Left renal pelvis (tissue), 4 donors: ENCODE measurements at regions not wholly inside any gene's neighbourhood (a gene's known extent, or its start where the extent isn't known, plus 50 kb on each side); places are given as distances from the start of the nearest gene placed in this dataset.
A peak's percentile ranks its signal among the peaks of the same experiment; 100 is the strongest.
"Not testable (repeated sequence)": the region's sequence is repeated elsewhere in the genome, so short reads cannot be mapped to it uniquely, and the experiment has no call there.

Source experiments
- DNase-seq, 4 donors: peaks; one replicate each; pipeline ENCODE4 v3.0.0-alpha.2; 2013; ENCODE audit warnings: low read depth in 4 of 4, low spot score in 3 of 4

DNA sequence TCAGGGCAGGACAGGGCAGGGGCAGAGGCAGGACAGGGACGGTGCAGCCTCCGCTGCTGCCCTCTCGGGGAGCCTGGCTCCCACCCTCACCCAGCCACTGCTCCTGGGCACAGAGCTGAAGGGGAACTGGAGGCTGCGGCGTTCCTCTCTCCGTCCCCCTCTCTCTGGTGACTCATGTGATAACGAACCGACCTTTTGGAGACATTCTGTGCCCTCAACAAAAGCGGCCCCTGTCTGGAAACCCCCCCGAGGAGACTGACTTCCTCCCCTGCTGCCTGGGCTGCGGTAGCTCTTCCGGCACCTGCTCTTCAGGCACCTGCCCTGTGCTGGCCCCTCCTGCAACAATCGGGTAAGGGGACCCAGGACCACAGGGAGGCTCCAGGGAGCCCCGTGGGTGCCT is 5419.6 kb upstream of the TPTE start:
- DNase-seq: not testable (repeated sequence)

DNA sequence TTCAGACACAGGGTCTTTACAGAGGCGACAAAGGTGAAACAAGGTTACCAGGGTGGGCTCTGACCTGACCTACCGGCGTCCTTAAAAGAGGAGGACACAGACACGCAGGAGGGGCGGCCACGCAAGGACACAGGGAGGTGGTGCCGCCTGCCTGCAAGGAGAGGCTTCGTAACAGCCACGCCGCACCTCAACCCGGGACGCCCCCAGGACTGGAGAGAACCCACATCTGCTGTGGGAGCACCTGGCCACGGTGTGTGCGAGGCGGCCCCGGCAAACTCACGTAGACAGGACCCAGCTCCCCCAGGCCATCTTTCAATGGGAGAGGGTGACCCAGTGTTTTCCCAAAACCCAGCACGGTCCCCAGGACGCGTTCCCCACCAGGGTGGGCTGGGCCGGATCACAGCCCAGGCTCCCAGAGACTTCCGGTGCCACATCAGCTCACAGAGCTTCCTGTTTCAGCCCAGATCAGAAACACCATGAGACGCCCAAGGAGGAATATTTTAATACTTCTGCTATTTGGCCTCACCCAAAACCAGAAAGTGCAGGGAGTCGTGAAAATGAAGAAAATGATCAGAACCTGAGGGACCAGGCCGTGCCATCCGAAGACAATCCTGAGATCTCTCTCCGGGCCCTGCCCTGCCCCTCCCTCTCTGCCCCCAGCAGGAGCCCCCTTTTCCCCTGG is 5417.4 kb upstream of the TPTE start:
- not testable (repeated sequence) for DNase-seq

DNA sequence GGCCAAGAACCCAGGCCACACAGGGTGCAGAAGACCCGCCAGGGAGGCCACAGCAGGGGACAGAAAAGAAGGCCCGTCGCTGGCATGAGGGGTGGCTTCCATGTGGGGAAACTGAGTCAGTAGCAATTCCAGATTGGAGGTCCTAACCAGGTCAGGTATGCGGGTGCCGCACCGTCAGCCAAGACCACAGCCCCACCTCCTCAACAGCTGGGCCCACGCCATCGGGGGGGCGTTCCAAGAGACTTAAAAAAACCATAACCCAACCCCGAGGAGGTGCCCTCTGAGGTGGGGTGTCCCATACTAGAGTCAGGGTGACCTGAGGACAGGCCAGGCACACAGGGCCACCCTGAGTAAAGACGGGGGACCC is 5416.8 kb upstream of the TPTE start:
- DNase-seq: not testable (repeated sequence)

DNA sequence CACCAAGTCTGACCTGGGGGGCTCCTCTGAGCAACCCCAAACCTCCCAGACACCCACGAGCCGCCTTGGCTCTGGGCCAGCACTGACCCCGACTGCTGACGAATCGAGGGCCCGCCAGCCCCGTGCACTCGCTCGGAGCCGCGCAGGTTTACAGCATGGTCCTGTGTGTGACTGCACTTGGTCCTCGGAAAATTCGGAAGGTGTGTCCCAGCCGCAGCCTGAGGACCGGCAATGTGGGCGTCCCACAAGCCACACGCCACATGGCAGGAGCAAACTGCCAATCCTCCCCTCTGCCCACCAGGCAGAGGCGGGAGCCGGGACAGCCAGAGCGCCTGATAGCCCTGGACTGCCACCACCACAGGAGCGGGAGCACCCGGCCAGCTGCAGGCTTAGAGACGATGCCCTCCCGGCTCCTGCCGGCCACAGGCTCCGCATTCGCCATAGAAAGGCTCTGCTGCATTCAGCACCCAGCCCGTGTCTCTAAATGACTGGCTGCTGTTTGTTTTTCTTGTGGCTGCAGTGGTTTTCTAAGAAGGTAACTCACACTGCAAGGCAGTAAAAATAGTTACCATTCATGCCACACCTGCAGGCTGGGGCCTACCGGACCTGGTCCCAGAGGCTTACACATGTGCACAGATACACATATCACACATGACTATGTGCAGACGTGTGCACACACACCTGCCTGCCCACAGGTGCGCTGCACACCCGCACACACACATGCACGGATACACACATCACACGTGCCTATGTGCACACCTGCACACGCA is 5415.3 kb upstream of the TPTE start:
- not testable (repeated sequence) for DNase-seq

DNA sequence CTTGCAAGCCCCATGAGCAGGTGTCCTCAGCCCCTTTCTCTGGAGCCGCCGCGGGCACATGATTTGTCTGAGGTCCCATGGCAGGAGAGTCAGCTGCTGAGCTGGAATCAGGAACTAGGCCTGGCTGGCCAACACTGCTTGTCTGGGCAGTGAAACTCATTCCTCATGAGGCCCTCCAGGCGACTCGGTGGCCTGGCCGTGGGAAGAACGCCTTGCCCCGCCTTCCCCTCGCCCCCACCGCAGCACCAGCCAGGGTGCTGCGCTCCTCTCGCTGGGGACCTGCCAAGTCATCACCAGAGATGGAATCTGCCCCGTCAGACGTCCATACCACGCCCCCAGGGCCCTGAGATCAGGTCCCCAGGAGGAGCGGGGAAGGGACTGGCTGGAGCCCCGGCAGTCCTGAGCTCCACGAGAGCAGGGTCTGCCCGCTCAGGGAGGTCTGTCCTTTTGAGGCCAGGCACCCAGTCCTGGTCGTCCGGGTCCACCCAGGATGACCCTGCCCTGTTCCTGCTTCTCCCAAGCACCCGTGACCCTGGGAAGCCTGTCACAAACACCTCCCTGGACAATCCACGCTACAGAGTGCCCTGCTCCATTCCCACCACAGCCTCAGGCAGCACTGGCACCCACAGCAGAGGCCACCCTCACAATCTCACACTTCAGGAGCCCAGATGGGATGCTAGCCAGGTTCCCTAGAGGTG is 5414.5 kb upstream of the TPTE start:
- DNase-seq: not testable (repeated sequence)

DNA sequence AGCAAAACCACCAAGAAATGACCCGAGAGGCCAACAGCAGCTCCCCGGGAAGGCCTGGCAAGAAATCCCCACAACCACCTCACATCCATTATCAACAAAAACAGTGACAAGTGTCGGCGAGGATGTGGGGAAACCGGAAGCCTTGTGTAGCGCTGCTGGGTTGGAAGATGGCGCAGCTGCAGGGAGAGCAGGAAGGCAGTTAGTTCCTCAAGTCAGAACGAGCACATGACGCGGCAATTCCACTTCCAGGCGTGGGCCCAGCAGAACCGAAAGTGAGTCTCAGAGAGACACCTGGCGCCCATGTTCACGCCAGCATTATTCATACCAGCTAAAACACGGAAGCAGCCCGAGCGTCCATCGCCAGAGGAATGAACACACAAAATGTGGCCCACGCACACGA is 5413.7 kb upstream of the TPTE start:
- not testable (repeated sequence) for DNase-seq

DNA sequence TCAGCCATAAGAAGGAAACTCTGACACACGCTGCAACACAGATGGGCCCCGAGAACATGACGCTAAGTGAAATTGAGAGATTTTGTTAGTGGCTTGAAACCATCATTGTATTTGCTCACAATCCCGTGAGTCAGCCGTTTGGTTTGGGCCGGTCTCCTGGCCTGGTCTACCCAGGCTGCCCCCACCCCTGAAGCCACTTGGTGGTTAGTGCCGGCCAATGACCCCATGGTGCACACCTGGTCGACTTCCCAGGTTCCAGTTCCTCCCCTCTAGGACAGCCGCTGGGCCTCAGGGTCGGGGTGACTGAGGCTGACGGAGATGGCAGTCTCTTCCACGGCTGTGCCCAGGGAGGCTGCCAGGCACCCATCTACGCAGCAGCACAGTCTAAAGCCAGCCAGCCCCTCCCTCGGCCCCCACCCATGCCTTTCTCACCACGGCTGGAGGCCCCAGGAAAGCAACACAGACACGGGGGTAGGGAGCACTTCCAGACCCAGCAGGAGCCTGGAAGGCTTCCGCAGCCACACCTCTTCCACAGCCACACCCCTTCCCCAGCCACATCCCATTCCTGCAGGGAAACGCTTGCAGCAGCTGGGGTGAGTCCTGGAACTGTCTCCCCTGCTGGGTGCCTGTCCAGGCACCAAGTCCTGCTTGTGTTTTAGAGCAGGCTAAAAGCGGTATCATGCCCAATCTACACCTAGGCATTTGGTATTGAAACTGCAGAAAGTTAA is 5413.2 kb upstream of the TPTE start:
- not testable (repeated sequence) for DNase-seq

DNA sequence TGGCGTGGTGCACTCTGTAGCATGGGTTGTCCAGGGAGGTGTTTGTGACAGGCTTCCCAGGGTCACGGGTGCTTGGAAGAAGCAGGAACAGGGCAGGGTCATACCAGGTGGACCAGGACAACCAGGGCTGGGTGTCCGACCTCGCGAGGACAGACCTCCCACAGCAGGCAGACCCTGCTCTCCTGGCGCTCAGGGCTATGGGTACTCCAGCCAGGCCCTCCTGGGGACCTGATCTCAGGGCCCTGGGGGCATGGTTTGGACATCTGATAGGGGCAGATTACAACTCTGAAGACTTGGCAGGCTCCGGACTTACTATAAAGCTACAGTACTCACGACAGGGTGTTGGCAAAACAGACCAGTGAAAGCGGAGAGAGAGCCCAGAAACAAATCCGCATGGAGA is 5410.2 kb upstream of the TPTE start:
- not testable (repeated sequence) for DNase-seq

DNA sequence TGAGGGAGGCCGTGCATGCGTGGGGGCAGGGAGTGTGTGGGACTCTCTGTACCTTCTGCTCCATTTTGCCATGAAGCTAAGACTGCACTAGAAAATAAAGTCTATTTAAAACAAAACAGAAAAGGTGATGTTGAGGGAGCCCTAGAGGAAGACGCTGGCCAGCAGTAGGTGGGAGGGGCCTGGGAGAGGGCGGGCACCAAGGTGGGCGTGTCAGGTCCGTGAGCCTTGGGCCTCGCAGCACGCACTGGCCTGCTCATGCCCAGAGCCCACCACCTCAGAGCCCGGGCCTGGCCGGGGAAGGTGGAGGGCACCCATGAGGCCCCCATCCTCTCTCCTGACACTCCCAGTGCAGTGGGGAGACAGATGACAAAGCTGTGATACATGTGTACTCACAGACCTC is 5408.3 kb upstream of the TPTE start:
- not testable (repeated sequence) for DNase-seq

DNA sequence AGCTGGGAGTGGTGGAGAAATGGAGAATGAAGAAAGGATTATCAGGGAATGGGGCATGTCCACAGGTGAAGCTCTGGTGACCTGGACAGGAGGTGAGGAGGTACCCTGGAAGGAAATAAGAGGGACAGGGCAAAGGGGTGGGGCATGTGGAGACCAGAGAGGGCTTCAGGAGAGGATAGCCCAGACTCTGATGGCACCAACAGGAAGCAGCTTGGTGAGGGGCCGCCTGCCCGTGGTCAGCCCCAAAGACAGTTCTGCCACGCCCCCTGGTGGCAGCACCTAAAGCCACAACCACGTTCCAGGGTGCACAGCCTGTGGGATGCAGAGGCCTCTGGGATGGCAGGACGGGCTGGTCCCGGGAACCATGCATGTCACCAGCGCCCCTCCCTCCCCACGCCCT is 5406.9 kb upstream of the TPTE start:
- DNase-seq: not testable (repeated sequence)

DNA sequence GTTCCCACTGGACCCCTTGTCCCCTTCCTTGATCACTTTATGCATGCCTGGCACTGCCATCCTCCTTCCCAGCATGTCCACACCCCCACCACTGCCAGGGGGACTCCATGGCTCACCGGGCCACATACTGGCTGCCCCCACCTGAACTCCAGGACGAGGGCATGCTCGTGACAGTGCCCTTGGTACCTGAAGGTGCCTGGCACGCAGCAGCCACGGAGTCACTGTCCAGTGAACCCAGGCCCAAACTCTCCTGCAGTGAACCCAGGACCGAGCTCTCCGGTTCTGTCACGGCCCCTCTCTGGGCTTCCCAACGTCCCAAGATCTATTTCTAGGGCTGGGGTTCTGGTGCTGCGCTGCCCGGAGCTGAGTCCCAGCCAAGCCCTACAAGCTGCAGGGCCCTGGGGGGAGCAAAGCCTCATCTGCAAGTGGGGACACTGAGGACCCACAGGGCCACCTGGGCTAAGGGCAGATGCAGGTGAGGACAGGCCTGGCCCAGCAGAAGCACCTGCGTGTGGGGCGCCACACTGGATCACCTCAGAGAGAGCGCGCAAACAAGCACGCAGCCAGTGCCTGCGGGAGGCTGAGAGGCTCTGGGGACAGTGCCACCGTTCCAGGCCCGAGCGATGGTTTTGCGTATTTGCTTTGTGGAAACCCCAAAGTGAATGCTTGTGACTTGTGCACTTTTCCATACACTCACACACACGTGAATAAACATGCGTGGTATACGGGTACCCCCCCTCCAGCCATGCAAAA is 5406.3 kb upstream of the TPTE start:
- not testable (repeated sequence) for DNase-seq

DNA sequence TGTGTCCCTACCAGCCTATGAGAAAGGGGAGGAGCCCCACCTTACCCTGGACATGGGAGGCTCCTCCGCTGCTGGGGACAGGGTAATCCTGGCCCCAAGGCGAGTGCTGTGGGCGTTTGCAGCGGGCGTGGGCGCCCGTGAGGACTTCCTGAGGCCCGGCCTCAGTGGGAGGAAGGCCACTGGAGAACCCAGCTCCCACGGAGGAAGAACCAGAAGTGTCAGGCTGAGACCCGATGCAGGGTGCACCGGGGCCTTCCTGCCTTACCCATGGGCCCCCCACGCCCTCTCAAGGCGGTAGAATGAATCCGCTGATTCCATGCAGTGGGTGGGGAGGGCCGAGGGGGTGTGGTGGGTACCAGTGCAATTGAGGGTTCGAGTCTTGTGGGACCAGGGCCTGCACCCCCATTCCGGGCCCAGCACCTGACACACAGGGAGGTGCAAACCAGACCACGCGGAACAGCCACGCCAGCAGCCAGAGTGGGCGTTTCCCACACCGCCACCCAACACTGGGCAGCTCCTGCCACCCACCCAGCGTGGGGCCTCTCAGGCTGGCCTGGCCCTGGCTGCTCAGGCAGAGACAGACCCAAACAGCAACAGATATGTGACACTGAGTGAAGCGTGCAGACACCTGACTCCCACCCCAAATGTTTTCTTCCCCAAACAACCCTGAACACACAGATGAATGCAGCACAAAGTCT is 5405.6 kb upstream of the TPTE start:
- not testable (repeated sequence) for DNase-seq

DNA sequence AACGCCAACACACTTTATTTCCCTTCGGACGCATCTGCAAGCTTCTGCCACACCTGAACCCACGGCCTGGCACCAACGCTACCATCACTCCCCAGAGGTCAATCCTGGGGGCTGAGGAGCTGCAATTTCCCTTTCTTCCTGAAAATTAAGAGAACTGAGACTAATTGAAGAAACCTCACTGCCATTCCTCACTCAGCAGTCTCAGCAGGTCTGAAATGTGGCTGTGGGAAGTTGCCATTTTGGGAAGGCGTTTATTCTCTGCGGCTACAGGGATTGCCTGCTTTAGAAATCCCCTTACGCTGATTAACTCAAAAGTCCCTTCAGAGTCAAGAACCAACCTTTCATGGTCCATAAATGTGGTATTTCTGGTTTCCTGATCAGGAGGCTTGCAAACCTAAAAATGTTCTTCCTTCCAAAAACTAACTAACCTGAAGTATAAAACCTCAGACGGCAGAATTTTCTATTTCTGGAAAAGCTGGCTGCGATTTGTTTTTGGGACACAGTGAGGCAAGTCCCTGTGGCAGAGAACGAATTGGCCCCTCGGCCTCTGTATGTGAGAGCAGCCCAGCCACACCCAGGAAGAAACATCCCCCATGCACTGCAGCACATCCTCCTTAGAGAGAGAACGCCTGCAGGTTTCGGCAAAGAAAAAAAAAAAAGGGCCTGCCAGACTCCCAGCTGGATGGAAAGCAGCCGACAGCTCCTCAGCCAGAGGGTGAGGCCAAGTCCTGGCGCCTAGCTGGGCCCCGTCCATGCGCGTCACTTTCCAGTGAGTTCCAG is 5404.8 kb upstream of the TPTE start:
- not testable (repeated sequence) for DNase-seq

DNA sequence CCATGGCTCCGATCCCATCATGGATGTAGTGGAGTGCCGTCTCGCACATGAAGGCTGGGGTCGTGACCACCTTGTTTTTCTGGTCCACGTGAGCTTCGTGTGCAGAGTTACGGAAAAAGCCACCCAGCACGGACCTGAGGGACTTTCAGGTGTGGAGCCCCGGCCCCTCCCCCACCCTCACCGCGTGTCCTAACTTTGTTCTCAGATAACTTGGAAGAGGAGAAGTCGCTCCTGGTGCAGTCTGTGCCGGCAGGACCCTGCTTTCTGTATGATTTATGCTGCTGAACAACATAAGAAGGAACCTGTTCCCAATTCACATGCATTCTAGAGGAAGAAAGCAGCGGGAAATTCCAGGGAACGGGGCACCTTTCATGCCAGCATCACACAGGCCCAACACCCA is 5404.2 kb upstream of the TPTE start:
- not testable (repeated sequence) for DNase-seq

DNA sequence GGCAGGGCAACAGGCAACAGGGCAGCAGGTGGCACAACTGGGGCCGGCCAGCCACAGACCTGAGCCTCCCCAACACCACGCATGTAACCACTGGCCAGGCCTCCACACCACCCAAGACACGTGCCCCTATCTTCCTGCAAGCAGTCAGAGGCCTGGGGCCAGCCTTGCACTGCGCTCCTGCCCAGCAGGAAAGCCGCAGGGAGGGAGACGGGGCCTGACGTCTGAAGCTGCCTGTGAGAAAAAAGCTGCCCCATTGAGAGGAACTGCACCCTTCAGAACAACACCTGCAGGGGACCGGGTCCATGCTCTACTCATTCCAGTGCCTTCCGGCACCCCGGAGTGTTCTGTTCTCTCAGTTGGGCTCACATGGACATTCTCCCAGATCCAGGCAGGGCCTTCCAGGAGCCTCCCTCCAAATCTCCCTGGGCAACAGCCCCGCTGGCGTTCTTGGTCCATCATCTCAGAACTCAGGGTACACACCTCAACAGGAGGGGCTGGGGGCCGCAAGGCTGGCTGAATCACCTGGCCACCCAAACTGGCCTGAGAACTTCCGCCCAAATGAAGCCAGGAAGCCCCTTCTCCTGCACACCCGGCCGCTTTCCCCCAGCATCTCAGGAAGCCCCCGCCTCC is 5403.6 kb upstream of the TPTE start:
- not testable (repeated sequence) for DNase-seq

DNA sequence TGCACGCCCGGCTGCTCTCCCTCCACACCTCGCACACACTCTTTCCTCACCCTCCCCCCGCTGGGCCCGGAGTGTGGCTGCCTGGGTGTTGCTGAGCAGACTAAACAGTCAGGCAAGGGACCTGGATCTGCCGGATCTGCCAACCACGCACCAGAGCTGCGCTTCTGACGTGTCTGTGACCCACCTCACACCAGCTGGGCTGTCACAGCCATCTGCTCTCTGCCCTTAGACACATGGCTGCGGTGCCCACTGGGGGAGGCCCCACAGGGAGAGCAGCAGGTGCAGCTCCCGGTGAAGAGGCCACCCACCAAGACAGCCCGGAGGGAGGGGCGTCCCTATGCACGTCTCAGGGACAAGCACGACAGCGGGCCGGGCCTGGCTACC is 5403.1 kb upstream of the TPTE start:
- DNase-seq: not testable (repeated sequence)

DNA sequence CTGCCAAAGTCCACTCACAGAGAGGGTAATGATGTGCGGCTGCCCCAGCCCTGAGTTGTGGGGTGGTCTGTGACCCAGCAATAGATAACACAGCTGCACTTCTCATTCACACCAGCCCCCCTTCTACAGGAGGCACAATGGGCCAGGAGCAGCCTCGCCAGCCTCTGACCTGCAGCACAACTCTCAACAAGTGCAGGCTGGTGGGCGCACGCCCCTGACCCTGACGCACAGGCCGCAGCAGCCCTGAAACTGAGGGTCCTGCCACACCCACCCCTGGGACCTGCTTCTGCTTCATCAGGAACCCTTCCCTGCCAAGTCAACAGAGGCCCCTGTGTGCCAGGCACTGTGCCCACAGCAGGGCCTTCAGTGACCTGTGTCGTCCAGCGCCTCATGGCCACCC is 5402.2 kb upstream of the TPTE start:
- DNase-seq: not testable (repeated sequence)

DNA sequence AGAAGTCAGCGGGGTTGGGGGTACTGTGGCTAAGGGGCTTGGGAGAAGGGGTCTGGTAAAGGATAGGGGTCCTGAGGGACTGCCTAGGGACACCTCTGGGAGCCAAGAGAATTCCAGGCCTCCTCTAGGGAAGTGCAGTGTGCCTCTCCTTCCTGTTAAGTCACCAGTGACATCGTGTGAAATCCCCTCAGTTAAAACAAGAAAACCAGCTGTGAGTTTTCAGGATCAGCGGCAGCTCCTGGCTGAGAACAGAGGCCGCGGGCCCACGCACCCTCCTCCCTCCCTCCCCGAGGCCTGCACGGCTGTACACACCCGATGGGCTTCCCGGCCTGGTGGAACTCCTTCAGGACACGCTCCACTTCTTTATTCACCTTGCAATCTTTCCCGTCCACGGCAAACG is 5400.0 kb upstream of the TPTE start:
- DNase-seq: peak; percentile 4 to 16 (median 10)
